ENCODE measurements at regions not wholly inside any gene's neighbourhood (a gene's known extent, or its start where the extent isn't known, plus 50 kb on each side); places are given as distances from the start of the nearest gene placed in this dataset.

DNA sequence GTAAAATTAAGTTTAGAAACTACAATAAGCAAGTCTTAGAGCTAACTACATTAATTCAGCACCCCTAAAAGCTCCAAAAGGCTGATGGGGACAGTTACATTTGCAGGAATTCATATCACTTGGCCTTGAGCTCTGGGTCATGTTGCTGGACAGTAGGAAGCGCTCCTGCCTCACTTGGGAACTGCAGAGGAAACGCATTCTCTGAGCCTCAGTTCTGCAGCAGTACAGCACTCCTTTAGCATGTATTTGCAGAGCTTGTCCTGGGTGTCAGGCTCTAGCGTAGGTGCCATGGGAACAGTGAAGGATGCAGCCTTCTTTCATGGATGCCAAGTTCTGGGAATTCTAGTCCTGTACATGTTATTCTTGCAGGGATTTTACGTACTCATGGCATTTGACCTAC is 710.4 kb downstream of the IRX1 start:
- Mint-ChIP-seq H3K4me3 (no peak overlapping the region), H3K27me3 (no peaks in the 10 kb centered on the region), H3K27ac (no peak overlapping the region), H3K36me3 (ENCODE audit: low read depth) (no peaks in the 10 kb centered on the region), H3K9me3 (peaks cover 7% of the 10 kb centered on the region), H3K4me1 (no peaks in the 10 kb centered on the region)
- no peak for ATAC-seq
- no peak for DNase-seq

DNA sequence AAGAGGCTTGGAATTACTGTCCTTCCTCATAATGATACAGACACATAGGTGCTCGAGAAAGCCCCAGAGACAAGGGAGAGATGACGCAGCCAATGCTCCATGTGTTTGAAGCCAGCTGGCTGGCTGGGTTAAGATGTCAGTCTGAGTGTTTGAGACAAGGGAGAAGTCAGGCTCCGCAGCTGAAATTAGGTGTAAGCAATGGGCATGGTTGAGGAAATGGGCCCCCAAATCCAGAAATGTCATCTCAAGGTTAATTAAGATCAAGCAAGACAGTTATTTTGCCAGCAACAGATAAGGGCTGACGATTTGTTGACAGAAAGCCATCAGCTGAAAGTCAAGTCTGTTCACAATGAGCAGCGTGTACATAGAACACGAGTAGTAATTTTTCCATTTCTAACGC is 713.4 kb downstream of the IRX1 start:
- no peak for DNase-seq
- Mint-ChIP-seq H3K4me1 (no peaks in the 10 kb centered on the region), H3K27ac (no peak overlapping the region), H3K9me3 (peaks cover 5% of the 10 kb centered on the region), H3K27me3 (no peaks in the 10 kb centered on the region), H3K36me3 (ENCODE audit: low read depth) (no peaks in the 10 kb centered on the region), H3K4me3 (no peak overlapping the region)
- ATAC-seq = no peak

DNA sequence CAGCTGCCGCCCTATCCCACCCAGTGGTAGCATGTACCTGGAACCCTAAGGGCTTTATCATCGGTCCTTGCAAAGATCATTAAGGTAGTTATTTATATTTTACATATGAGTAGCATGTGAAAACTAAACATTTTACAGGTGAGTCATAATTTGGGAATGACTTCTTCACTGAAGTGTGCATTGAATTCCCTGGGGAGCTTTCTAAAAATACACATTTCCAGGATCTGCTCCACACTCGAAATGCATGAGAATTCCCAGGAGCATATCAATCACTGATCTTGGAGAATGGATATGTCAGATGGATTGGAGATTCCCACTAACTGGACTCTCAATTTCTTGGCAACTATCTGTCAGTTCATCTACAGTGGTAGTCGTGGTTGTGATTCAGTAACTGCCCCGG is 717.5 kb downstream of the IRX1 start:
- Mint-ChIP-seq H3K27ac (no peak overlapping the region), H3K4me3 (no peak overlapping the region), H3K4me1 (no peaks in the 10 kb centered on the region), H3K27me3 (no peaks in the 10 kb centered on the region), H3K36me3 (ENCODE audit: low read depth) (no peaks in the 10 kb centered on the region), H3K9me3 (no peaks in the 10 kb centered on the region)
- no peak for DNase-seq
- no peak for ATAC-seq

DNA sequence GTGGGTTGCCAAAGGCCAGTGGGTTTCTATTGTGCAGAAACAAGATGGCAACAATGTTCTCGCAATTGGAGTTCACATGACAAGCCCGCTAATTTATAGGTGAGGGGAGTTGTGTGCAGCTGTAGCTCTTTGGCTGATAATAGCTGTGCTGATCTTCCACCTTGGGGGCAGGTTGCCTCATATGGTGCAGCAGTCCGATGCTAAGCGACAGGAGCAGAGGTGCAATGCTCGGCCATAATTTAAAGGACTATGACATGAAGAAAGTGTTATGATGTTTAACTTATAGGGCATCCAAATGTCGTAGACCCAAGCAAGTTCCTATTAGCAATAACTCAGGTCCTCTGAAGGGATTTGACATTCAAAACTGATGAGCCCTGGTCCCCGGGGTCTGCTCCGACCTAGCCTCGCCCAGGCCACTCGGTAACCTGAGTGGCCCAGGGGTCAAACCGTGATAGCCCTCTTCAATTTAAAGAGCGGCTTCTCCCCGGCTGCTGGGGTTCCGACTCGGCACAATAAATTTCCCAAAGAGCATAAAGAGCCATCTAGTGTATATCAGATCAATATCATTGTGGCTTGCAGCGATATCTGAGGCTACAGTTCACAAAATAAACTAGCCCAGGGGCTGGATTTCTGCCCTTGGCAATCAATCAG is 724.0 kb downstream of the IRX1 start:
- Mint-ChIP-seq H3K4me3 (no peak overlapping the region), H3K27me3 (no peaks in the 10 kb centered on the region), H3K27ac (no peak overlapping the region), H3K9me3 (peaks cover 20% of the 10 kb centered on the region), H3K36me3 (ENCODE audit: low read depth) (no peaks in the 10 kb centered on the region), H3K4me1 (no peaks in the 10 kb centered on the region)
- no peak for DNase-seq
- ATAC-seq = no peak

DNA sequence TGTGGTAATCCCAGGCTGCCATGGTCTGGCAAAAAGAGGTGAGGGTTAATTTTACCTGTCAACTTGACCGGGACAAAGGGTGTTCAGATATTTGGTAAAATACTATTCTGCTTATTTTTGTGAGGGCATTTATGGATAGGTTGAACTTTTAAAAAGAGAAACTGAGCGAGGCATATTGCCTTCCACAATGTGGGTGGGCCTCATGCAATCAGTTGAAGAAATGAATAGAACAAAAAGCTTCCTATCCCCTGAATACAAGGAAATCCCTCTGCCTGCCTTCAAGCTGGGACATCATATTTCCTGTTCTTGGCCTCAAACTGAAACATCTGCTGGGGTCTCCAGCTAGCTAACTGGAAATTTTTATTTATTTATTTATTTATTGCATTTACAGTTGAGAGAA is 734.7 kb downstream of the IRX1 start:
- H3K9me3 Mint-ChIP-seq = no peaks in the 10 kb centered on the region
- DNase-seq = no peak
- no peak for ATAC-seq
- no peaks in the 10 kb centered on the region for H3K36me3 Mint-ChIP-seq (ENCODE audit: low read depth)
- no peaks in the 10 kb centered on the region for H3K4me1 Mint-ChIP-seq
- H3K27ac Mint-ChIP-seq = no peak overlapping the region
- H3K27me3 Mint-ChIP-seq = no peaks in the 10 kb centered on the region
- H3K4me3 Mint-ChIP-seq = no peak overlapping the region

DNA sequence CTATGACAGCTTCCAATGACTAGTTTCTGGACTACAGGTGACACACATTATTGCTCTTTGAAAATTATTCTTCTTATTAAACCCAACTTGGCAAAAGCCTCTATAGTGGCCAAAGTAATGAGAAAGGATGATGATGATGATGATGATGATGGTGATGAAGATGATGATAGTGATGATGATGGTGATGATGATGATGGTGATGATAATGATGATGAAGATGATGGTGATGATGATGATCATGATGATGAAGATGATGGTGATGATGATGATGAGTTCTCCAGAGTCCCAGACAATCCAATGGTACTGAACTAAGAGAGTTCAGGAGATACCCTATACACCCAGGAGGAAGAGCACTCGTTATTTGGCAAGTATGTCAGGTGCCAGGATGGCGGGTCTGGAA is 739.4 kb downstream of the IRX1 start:
- no peaks in the 10 kb centered on the region for H3K27me3 Mint-ChIP-seq
- H3K36me3 Mint-ChIP-seq (ENCODE audit: low read depth) = no peaks in the 10 kb centered on the region
- no peaks in the 10 kb centered on the region for H3K4me1 Mint-ChIP-seq
- DNase-seq (no peak), ATAC-seq (no peak)
- H3K4me3 Mint-ChIP-seq = no peak overlapping the region
- no peak overlapping the region for H3K27ac Mint-ChIP-seq
- H3K9me3 Mint-ChIP-seq = peaks cover 3% of the 10 kb centered on the region

DNA sequence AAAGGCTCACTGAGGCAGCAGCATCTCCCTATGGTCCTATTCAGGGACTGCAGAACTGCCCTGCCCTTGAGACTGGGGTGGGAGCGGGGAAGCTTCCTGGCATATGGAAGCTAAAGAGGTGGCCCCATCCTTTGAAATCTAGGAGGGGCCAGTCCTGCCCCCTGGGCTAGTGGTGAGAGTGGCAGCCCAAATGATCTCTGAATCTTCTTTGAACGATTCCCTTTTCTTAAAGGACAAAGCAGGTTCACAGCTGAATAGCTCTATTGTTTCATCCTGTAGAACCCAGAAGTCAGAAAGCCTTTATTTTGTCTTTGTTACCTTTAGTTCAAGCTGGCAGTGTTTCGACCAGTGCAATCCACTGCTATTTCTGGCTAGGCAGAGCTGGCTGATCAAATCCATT is 741.9 kb downstream of the IRX1 start:
- DNase-seq (no peak), ATAC-seq (no peak)
- Mint-ChIP-seq H3K36me3 (ENCODE audit: low read depth) (no peaks in the 10 kb centered on the region), H3K4me3 (no peak overlapping the region), H3K4me1 (no peaks in the 10 kb centered on the region), H3K9me3 (peaks cover 3% of the 10 kb centered on the region), H3K27me3 (no peaks in the 10 kb centered on the region), H3K27ac (no peak overlapping the region)

DNA sequence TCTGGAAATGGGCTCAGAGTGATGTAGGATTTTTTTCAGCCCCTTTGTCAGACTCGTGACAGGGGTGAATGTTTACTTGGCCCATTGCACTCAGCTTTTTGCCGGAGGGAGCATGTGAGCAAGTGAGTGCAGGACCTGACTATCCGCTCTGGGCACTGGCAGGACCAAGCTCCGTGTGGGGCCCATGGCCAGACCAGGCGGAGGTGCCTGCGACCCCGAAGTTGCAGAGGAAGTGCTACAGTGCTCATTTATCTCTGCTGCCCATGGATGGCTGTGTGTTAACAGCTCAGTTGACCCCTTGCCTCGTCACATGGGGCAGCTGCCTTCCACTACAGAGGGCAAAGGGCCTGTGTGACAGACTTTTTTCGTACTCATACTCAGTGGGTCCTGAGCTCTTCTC is 744.3 kb downstream of the IRX1 start:
- no peak overlapping the region for H3K27ac Mint-ChIP-seq
- no peak for DNase-seq
- H3K4me3 Mint-ChIP-seq = no peak overlapping the region
- no peaks in the 10 kb centered on the region for H3K27me3 Mint-ChIP-seq
- H3K4me1 Mint-ChIP-seq = no peaks in the 10 kb centered on the region
- peaks cover 3% of the 10 kb centered on the region for H3K9me3 Mint-ChIP-seq
- H3K36me3 Mint-ChIP-seq (ENCODE audit: low read depth) = no peaks in the 10 kb centered on the region
- ATAC-seq = no peak

DNA sequence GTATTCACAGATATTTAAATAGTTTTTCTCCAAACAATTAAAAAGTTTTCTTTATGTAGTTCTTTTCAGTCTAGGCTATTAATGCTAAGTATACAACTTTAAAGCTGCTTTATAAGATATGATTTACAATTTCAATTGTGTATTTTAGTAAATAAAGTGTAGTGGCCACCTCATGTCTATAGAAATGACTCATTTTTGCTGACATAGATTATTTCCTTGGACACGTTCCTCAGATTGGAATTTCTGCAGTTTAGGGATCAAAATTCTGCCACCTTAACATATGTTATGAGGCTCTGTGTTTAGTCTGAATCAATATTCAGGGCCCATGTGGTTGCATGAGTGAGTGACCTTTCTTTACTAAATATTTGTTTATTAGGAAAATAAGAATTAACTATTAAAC is 750.2 kb downstream of the IRX1 start:
- Mint-ChIP-seq H3K27ac (no peak overlapping the region), H3K4me1 (no peaks in the 10 kb centered on the region), H3K4me3 (no peak overlapping the region), H3K27me3 (no peaks in the 10 kb centered on the region), H3K36me3 (ENCODE audit: low read depth) (no peaks in the 10 kb centered on the region), H3K9me3 (peaks cover 15% of the 10 kb centered on the region)
- DNase-seq (no peak), ATAC-seq (no peak)

DNA sequence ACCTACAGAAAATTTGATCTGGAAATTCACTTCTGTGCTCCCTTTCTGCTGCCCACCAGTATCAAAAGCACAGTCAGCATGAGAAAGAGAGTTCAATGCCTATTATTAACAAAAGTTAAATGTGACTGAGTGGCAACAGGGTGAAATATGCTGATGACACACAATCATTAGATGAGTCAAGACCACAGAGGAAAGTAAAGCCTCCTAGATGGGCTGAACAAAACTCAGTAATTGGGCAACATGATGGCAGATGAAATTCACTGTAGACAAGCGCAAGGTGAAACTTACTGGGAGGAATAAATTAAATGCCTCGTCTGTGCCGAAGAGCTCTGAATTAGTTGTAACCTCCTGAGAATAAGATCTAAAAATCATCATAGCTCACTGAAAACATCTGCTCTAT is 752.8 kb downstream of the IRX1 start:
- Mint-ChIP-seq H3K36me3 (ENCODE audit: low read depth) (no peaks in the 10 kb centered on the region), H3K4me1 (no peaks in the 10 kb centered on the region), H3K9me3 (peaks cover 27% of the 10 kb centered on the region), H3K4me3 (no peak overlapping the region), H3K27ac (no peak overlapping the region), H3K27me3 (no peaks in the 10 kb centered on the region)
- no peak for DNase-seq
- ATAC-seq = no peak

DNA sequence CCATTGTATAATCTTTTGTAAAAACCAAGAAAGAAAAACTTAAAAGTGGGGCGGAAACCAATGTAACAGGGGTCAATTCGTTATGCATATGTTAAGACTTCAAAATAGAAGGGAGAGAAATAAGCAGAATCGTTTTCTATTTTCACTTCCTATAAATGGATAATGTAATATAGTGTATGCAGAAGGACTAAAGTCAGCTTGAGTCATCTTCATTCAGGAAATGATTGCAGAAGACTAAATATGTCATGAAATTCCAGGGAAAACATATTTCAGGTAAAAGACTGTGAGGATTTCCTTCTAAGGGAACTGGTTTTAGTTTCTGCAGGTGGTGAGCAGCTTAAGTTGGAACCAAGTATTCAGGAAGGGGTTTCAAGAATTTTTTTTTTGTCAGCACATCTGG is 753.3 kb downstream of the IRX1 start:
- DNase-seq (no peak), ATAC-seq (no peak)
- no peaks in the 10 kb centered on the region for H3K27me3 Mint-ChIP-seq
- no peaks in the 10 kb centered on the region for H3K36me3 Mint-ChIP-seq (ENCODE audit: low read depth)
- no peak overlapping the region for H3K4me3 Mint-ChIP-seq
- H3K4me1 Mint-ChIP-seq = no peaks in the 10 kb centered on the region
- peaks cover 30% of the 10 kb centered on the region for H3K9me3 Mint-ChIP-seq
- no peak overlapping the region for H3K27ac Mint-ChIP-seq

DNA sequence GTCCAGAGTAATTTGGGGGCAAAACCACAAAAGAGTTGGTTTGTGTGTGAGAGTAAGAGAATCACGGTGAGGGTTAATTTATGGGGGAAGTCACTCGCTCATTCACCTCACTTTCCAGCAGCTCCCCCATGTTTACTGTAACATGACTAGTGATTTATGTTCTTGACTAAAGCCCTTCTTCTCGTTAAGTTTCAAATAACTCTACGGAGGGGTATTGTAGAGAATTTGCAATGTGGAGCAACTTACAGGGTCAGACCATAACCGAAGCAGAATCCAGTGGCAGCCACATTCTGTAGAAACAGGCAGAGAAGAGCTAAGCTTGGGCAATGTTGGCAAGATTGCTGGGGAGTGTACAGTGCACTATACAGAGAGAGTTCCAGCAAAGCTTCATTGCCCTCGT is 760.6 kb downstream of the IRX1 start:
- Mint-ChIP-seq H3K36me3 (ENCODE audit: low read depth) (peaks cover 1% of the 10 kb centered on the region), H3K27me3 (peaks cover 4% of the 10 kb centered on the region), H3K4me3 (no peak overlapping the region), H3K27ac (no peak overlapping the region), H3K4me1 (no peaks in the 10 kb centered on the region), H3K9me3 (peaks cover 39% of the 10 kb centered on the region)
- ATAC-seq (no peak), DNase-seq (no peak)

DNA sequence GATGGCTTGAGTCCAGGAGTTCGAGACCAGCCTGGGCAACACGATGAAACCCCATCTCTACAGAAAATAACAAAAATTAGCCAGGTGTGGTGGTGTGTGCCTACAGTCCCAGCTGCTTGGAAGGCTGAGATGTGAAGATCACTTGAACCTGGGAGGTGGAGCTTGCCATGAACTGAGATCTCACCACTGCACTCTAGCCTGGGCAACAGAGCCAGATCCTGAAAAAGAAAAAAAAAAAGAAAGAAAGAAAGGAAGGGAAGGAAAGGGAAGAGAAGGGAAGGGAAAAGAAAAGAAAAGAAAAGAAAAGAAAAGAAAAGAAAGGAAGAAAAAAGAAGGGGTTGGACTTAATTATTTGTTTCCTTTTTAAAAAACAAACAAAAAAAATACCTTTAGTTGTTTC is 764.2 kb downstream of the IRX1 start:
- peaks cover 18% of the 10 kb centered on the region for H3K9me3 Mint-ChIP-seq
- H3K27ac Mint-ChIP-seq = no peak overlapping the region
- ATAC-seq (no peak), DNase-seq (no peak)
- H3K36me3 Mint-ChIP-seq (ENCODE audit: low read depth) = peaks cover 1% of the 10 kb centered on the region
- H3K27me3 Mint-ChIP-seq = peaks cover 6% of the 10 kb centered on the region
- H3K4me3 Mint-ChIP-seq = no peak overlapping the region
- H3K4me1 Mint-ChIP-seq = no peaks in the 10 kb centered on the region

DNA sequence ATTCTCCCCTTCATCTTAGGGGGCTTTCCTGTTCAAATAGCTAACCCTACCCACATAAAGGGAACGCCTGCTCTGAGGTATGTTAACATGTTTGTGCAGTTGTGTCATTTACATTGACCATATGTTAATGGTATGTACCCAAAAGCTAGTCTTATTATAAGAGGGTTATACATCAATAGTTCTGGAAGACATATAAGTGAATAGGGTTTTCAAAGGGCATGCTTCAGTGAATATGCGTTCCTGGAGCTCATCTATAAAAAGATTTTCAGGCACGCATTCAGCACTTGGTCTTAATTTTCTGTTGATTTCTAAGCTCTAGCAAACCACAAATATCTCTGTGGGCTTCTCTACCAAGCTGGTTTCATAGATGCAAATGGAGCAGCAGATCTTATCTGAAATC is 766.1 kb downstream of the IRX1 start:
- ATAC-seq (no peak), DNase-seq (no peak)
- Mint-ChIP-seq H3K9me3 (peaks cover 17% of the 10 kb centered on the region), H3K4me1 (no peaks in the 10 kb centered on the region), H3K27me3 (peaks cover 6% of the 10 kb centered on the region), H3K36me3 (ENCODE audit: low read depth) (peaks cover 1% of the 10 kb centered on the region), H3K27ac (no peak overlapping the region), H3K4me3 (no peak overlapping the region)

DNA sequence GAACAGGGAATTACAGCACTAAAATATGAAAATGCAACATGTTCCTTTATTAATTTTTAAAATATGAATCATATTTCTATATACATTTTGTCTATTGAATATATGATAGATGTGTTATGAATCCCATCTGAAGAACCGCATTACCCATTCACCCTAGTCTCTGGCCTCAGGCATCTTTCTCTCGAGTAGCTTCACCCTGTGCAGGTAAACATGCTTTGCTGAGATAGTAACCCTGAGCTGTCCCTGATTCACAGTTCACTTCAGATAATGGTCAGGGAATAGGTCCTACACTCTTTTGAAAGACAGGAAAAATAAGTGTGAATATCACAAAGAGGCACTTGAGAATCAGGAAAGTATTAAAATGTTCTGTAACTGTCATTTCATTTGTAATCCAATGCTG is 766.8 kb downstream of the IRX1 start:
- DNase-seq (no peak), ATAC-seq (no peak)
- H3K9me3 Mint-ChIP-seq = peaks cover 17% of the 10 kb centered on the region
- peaks cover 6% of the 10 kb centered on the region for H3K27me3 Mint-ChIP-seq
- no peak overlapping the region for H3K4me3 Mint-ChIP-seq
- no peak overlapping the region for H3K27ac Mint-ChIP-seq
- H3K36me3 Mint-ChIP-seq (ENCODE audit: low read depth) = peaks cover 1% of the 10 kb centered on the region
- no peaks in the 10 kb centered on the region for H3K4me1 Mint-ChIP-seq

DNA sequence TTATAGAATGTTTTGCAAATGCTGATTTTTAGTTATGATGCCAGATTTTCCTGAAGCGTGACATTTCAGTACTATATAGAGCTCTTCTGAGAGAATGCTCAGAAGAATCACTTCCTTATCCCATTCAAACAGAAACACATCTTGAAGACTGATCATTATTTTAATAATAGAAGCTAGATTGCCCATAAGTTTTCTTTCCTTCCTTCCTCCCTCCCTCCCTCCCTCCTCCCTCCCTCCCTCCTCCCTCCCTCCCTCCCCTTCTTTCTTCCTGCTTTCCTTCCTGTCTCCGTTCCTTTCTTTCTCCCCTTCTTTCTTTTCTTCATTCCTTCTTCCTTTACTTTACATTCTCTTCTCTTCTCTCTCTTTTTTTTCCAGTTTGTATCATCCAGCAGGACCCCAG is 767.4 kb downstream of the IRX1 start:
- Mint-ChIP-seq H3K27me3 (peaks cover 6% of the 10 kb centered on the region), H3K9me3 (peaks cover 17% of the 10 kb centered on the region), H3K4me1 (no peaks in the 10 kb centered on the region), H3K36me3 (ENCODE audit: low read depth) (peaks cover 1% of the 10 kb centered on the region), H3K27ac (no peak overlapping the region), H3K4me3 (no peak overlapping the region)
- ATAC-seq (no peak), DNase-seq (no peak)

Data from activated naive CD8-positive, alpha-beta T cell treated with anti-CD3 and anti-CD28 coated beads, Interleukin-2, amount 50 U/mL, for 24 hours (primary cell).